HG03342 (cell line): ENCODE measurements at regions not wholly inside any gene's neighbourhood (a gene's known extent, or its start where the extent isn't known, plus 50 kb on each side); places are given as distances from the start of the nearest gene placed in this dataset.

ENCODE experiments used
- ATAC-seq: cut with Tn5 transposase; IDR thresholded peaks from one replicate; pipeline ENCODE4 v1.9.1; 2021; ENCODE audit warnings: mild to moderate bottlenecking, moderate library complexity; ENCODE audit not compliant: unreplicated experiment

DNA sequence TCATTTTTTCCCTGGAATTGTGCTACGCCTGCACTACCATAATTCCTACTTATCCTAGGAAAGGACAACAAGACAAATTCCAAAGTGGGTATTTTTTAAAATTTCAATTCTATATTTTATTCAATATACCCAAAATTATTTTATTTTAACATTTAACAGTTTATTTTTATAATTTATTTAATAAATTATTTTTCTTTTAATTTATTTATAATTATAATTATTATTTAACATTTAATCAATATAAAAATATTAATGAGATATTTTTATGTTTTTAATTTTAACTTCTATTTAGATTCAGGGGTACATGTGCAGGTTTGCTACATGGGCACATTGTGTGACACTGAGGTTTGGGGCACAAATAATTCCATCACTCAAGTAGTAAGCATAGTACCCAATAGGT is 65.6 kb upstream of the VSTM2A start:
- ATAC-seq: no peak

DNA sequence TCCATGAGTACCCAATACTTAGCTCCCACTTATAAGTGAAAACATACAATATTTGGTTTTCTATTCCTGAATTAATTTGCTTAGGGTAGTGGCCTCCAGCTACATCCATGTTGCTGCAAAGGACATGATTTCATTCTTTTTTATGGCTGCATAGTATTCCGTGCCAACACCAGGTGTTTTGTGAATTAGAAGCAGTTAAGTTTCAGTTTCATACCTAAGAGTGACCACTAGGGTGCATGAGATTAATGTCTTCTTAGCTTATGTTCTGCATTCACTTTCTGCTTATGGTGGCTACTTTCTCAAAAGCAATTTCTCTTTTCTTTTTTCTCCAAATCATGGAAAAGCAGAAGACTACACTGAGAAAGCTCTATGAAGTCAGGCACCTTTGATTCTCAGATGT is 65.1 kb upstream of the VSTM2A start:
- ATAC-seq: no peak

DNA sequence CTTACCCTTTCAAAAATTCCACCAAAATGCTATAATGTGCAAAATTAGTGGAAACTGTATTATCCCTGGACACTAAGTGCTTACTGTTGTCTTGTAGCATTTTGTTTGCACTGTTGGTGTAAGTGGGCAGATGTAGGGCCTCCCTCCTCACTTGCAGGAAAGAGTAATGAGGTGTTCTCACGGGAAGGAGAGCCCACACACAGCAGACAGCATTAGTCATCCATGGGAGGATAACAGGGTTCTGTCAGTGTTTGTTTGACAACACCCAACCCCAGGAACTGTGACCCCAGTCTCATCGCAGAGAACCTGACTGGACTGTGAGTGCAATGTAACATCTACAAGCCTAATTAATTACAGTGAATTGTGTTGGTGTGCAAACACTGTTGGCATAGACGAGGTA is 58.7 kb upstream of the VSTM2A start:
- no peak for ATAC-seq

DNA sequence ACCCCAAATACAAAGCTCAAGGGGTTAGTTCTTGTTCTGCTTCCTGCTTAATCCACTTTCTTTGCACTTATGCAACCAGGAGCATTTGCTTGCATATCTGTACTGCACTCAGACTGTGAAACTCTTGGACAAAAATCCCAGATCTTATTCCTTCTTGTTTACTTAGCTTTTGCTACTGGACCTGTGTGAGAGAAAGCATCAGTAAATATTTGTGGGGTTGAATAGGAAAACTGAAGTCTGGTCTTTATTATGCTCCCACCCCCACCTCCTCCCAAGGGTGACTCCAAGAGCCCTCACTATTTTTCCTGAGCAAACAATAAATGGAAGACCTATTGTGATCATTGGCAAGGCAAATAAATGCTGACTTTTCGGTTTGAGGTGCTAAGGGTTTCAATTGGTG is 57.1 kb upstream of the VSTM2A start:
- ATAC-seq: no peak
